Stimulated activated naive B cell treated with anti-CD40 and anti-IgM and Interleukin-4, amounts not matched to agents 10 μg/mL and 1 μg/mL and 100 μg/mL, for 72 hours (primary cell): ENCODE measurements at regions not wholly inside any gene's neighbourhood (a gene's known extent, or its start where the extent isn't known, plus 50 kb on each side); places are given as distances from the start of the nearest gene placed in this dataset.

Experiments
- ATAC-seq, 2 donors: fragments of 150-1000 bp; cut with Tn5 transposase; replicated peaks; 2 replicates each; pipeline ENCODE4 v1.10.0; 2021; ENCODE audit warnings: moderate library complexity in 1 of 2
- DNase-seq: peaks from one replicate; pipeline ENCODE4 v3.0.0; 2021
- H3K27ac Mint-ChIP-seq: one replicate; pipeline ENCODE4 v1.8.0; 2022; ENCODE audit warnings: mild to moderate bottlenecking, mixed read lengths
- H3K27me3 Mint-ChIP-seq, 2 donors: one replicate each; pipeline ENCODE4 v1.8.0; 2022; ENCODE audit warnings: mixed read lengths in 2 of 2
- H3K36me3 Mint-ChIP-seq, 2 donors: one replicate each; pipeline ENCODE4 v1.8.0; 2022; ENCODE audit warnings: mixed read lengths in 2 of 2, mild to moderate bottlenecking in 1 of 2
- H3K4me1 Mint-ChIP-seq, 2 donors: one replicate each; pipeline ENCODE4 v1.8.0; 2022; ENCODE audit warnings: mixed read lengths in 2 of 2, mild to moderate bottlenecking in 1 of 2
- H3K4me3 Mint-ChIP-seq, 2 donors: one replicate each; pipeline ENCODE4 v1.8.0; 2022; ENCODE audit warnings: mild to moderate bottlenecking in 2 of 2, mixed read lengths in 2 of 2, moderate library complexity in 1 of 2
- H3K9me3 Mint-ChIP-seq, 2 donors: one replicate each; pipeline ENCODE4 v1.8.0; 2022; ENCODE audit warnings: mixed read lengths in 2 of 2, mild to moderate bottlenecking in 1 of 2

GRCh38 chr6:170117111-170117972, 173.5 kb downstream of the DLL1 start:
- H3K27ac Mint-ChIP-seq: no peak overlapping the region
- no peak overlapping the region for H3K4me3 Mint-ChIP-seq
- H3K27me3 Mint-ChIP-seq: peaks cover 4 to 9% of the 10 kb centered on the region in 2 donors
- peaks cover 10 to 19% of the 10 kb centered on the region in 2 donors for H3K9me3 Mint-ChIP-seq
- peaks cover 0 to 4% of the 10 kb centered on the region in 2 donors for H3K36me3 Mint-ChIP-seq
- DNase-seq (no peak), ATAC-seq (no peak)
- no peaks in the 10 kb centered on the region for H3K4me1 Mint-ChIP-seq

GRCh38 chr6:170116636-170117035, 174.2 kb downstream of the DLL1 start:
- H3K27me3 Mint-ChIP-seq: peaks cover 4 to 9% of the 10 kb centered on the region in 2 donors
- H3K4me1 Mint-ChIP-seq: no peaks in the 10 kb centered on the region
- H3K27ac Mint-ChIP-seq: no peak overlapping the region
- H3K36me3 Mint-ChIP-seq: peaks cover 0 to 4% of the 10 kb centered on the region in 2 donors
- no peak overlapping the region for H3K4me3 Mint-ChIP-seq
- H3K9me3 Mint-ChIP-seq: peaks cover 9 to 17% of the 10 kb centered on the region in 2 donors
- DNase-seq (no peak), ATAC-seq (no peak)

- ATAC-seq: no peak
- H3K27me3 Mint-ChIP-seq: peaks cover 4 to 9% of the 10 kb centered on the region in 2 donors
- no peaks in the 10 kb centered on the region for H3K36me3 Mint-ChIP-seq
- H3K4me1 Mint-ChIP-seq: no peaks in the 10 kb centered on the region
- no peak for DNase-seq
- H3K9me3 Mint-ChIP-seq: peaks cover 3% of the 10 kb centered on the region in 2 donors
- no peak overlapping the region for H3K4me3 Mint-ChIP-seq
- H3K27ac Mint-ChIP-seq: no peak overlapping the region
Observed at GRCh38 chr6:170114956-170115855, 175.7 kb downstream of the DLL1 start.

- DNase-seq (no peak), ATAC-seq (no peak)
- Mint-ChIP-seq H3K36me3 (no peaks in the 10 kb centered on the region), H3K27me3 (peaks cover 4 to 9% of the 10 kb centered on the region in 2 donors), H3K27ac (no peak overlapping the region), H3K9me3 (no peaks in the 10 kb centered on the region), H3K4me3 (no peak overlapping the region), H3K4me1 (no peaks in the 10 kb centered on the region)
Observed at GRCh38 chr6:170114187-170114945, 176.5 kb downstream of the DLL1 start.

GRCh38 chr6:170113141-170113540, 177.7 kb downstream of the DLL1 start:
- Mint-ChIP-seq H3K36me3 (no peaks in the 10 kb centered on the region), H3K27ac (no peak overlapping the region), H3K9me3 (no peaks in the 10 kb centered on the region), H3K27me3 (peaks cover 8 to 14% of the 10 kb centered on the region in 2 donors), H3K4me3 (no peak overlapping the region), H3K4me1 (no peaks in the 10 kb centered on the region)
- DNase-seq (no peak), ATAC-seq (no peak)

GRCh38 chr6:170112583-170112860, 178.4 kb downstream of the DLL1 start:
- H3K27ac Mint-ChIP-seq: no peak overlapping the region
- H3K27me3 Mint-ChIP-seq: peaks cover 11 to 17% of the 10 kb centered on the region in 2 donors
- H3K4me3 Mint-ChIP-seq: no peak overlapping the region
- no peaks in the 10 kb centered on the region for H3K4me1 Mint-ChIP-seq
- H3K9me3 Mint-ChIP-seq: no peaks in the 10 kb centered on the region
- ATAC-seq: no peak
- no peaks in the 10 kb centered on the region for H3K36me3 Mint-ChIP-seq
- DNase-seq: no peak

GRCh38 chr6:170111816-170112582, 178.9 kb downstream of the DLL1 start:
- H3K9me3 Mint-ChIP-seq: no peaks in the 10 kb centered on the region
- H3K4me1 Mint-ChIP-seq: no peaks in the 10 kb centered on the region
- peaks cover 13 to 15% of the 10 kb centered on the region in 2 donors for H3K27me3 Mint-ChIP-seq
- DNase-seq (no peak), ATAC-seq (no peak)
- no peak overlapping the region for H3K27ac Mint-ChIP-seq
- no peaks in the 10 kb centered on the region for H3K36me3 Mint-ChIP-seq
- H3K4me3 Mint-ChIP-seq: no peak overlapping the region

- peaks cover 13 to 15% of the 10 kb centered on the region in 2 donors for H3K27me3 Mint-ChIP-seq
- no peak overlapping the region for H3K27ac Mint-ChIP-seq
- no peaks in the 10 kb centered on the region for H3K36me3 Mint-ChIP-seq
- no peak for ATAC-seq
- no peak for DNase-seq
- no peaks in the 10 kb centered on the region for H3K9me3 Mint-ChIP-seq
- H3K4me3 Mint-ChIP-seq: no peak overlapping the region
- no peaks in the 10 kb centered on the region for H3K4me1 Mint-ChIP-seq
Observed at GRCh38 chr6:170111141-170111664, 179.7 kb downstream of the DLL1 start.

- Mint-ChIP-seq H3K4me1 (no peaks in the 10 kb centered on the region), H3K27ac (no peak overlapping the region), H3K4me3 (no peak overlapping the region), H3K36me3 (no peaks in the 10 kb centered on the region), H3K27me3 (peaks cover 13 to 15% of the 10 kb centered on the region in 2 donors), H3K9me3 (no peaks in the 10 kb centered on the region)
- DNase-seq (no peak), ATAC-seq (no peak)
Observed at GRCh38 chr6:170110201-170111140, 180.4 kb downstream of the DLL1 start.

- no peak for DNase-seq
- ATAC-seq: no peak
- H3K9me3 Mint-ChIP-seq: peaks cover 0 to 4% of the 10 kb centered on the region in 2 donors
- peaks cover 15 to 17% of the 10 kb centered on the region in 2 donors for H3K27me3 Mint-ChIP-seq
- no peak overlapping the region for H3K27ac Mint-ChIP-seq
- no peaks in the 10 kb centered on the region for H3K36me3 Mint-ChIP-seq
- H3K4me1 Mint-ChIP-seq: no peaks in the 10 kb centered on the region
- H3K4me3 Mint-ChIP-seq: no peak overlapping the region
Observed at GRCh38 chr6:170108890-170109587, 181.8 kb downstream of the DLL1 start.

- Mint-ChIP-seq H3K9me3 (peaks cover 0 to 4% of the 10 kb centered on the region in 2 donors), H3K36me3 (no peaks in the 10 kb centered on the region), H3K4me1 (no peaks in the 10 kb centered on the region), H3K27ac (no peak overlapping the region), H3K27me3 (peaks cover 15 to 17% of the 10 kb centered on the region in 2 donors), H3K4me3 (no peak overlapping the region)
- ATAC-seq (no peak), DNase-seq (no peak)
Observed at GRCh38 chr6:170108456-170108855, 182.4 kb downstream of the DLL1 start.

GRCh38 chr6:170107606-170108222, 183.2 kb downstream of the DLL1 start:
- Mint-ChIP-seq H3K9me3 (peaks cover 0 to 4% of the 10 kb centered on the region in 2 donors), H3K4me1 (no peaks in the 10 kb centered on the region), H3K4me3 (no peak overlapping the region), H3K27ac (no peak overlapping the region), H3K27me3 (peaks cover 15 to 17% of the 10 kb centered on the region in 2 donors), H3K36me3 (no peaks in the 10 kb centered on the region)
- DNase-seq (no peak), ATAC-seq (no peak)
